SK-N-SH (cell line): ENCODE measurements at regions not wholly inside any gene's neighbourhood (a gene's known extent, or its start where the extent isn't known, plus 50 kb on each side); places are given as distances from the start of the nearest gene placed in this dataset.

Experiments used
- CTCF ChIP-seq: fragments of 200-600 bp; sonication (generic); IDR thresholded peaks from 2 replicates; pipeline ENCODE4 v1.6.1; 2017; ENCODE audit warnings: antibody characterized with exemption, mild to moderate bottlenecking, moderate library complexity
- EP300 ChIP-seq, 2 experiments: IDR thresholded peaks; 2 replicates each; pipeline versions ENCODE4 v1.4.0 to v1.6.1; 2012; ENCODE audit warnings: borderline replicate concordance in 1 of 2, low read depth in 1 of 2, low read length in 1 of 2
- SMC3 ChIP-seq: IDR thresholded peaks from 2 replicates; pipeline ENCODE4 v1.6.1; 2012; ENCODE audit warnings: low read depth, low read length, improper control_type of control experiment
- TCF12 ChIP-seq: IDR thresholded peaks from 2 replicates; pipeline ENCODE4 v1.4.0; 2012
- YY1 ChIP-seq: IDR thresholded peaks from 2 replicates; pipeline ENCODE4 v1.4.0; 2012; ENCODE audit warnings: low read depth, mild to moderate bottlenecking
- TF ChIP-seq, protein P1 (sequence below): IDR thresholded peaks from 2 replicates; pipeline ENCODE4 v1.6.1; 2012; ENCODE audit warnings: mild to moderate bottlenecking, low read depth, low read length, moderate library complexity

- TF ChIP-seq TCF12: no peak
- no peak for TF ChIP-seq CTCF
- TF ChIP-seq EP300 (IDR thresholded peaks at IDR 0.05; ENCODE audit: borderline replicate concordance in 1 of 2, low read depth in 1 of 2, low read length in 1 of 2): no peak
- TF ChIP-seq, protein P1, sequence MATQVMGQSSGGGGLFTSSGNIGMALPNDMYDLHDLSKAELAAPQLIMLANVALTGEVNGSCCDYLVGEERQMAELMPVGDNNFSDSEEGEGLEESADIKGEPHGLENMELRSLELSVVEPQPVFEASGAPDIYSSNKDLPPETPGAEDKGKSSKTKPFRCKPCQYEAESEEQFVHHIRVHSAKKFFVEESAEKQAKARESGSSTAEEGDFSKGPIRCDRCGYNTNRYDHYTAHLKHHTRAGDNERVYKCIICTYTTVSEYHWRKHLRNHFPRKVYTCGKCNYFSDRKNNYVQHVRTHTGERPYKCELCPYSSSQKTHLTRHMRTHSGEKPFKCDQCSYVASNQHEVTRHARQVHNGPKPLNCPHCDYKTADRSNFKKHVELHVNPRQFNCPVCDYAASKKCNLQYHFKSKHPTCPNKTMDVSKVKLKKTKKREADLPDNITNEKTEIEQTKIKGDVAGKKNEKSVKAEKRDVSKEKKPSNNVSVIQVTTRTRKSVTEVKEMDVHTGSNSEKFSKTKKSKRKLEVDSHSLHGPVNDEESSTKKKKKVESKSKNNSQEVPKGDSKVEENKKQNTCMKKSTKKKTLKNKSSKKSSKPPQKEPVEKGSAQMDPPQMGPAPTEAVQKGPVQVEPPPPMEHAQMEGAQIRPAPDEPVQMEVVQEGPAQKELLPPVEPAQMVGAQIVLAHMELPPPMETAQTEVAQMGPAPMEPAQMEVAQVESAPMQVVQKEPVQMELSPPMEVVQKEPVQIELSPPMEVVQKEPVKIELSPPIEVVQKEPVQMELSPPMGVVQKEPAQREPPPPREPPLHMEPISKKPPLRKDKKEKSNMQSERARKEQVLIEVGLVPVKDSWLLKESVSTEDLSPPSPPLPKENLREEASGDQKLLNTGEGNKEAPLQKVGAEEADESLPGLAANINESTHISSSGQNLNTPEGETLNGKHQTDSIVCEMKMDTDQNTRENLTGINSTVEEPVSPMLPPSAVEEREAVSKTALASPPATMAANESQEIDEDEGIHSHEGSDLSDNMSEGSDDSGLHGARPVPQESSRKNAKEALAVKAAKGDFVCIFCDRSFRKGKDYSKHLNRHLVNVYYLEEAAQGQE: no peak
- TF ChIP-seq YY1: no peak
- TF ChIP-seq SMC3: no peak
Observed at GRCh38 chr13:57250472-57250871, 83.5 kb downstream of the PRR20E start.
